ENCODE measurements at regions not wholly inside any gene's neighbourhood (a gene's known extent, or its start where the extent isn't known, plus 50 kb on each side); places are given as distances from the start of the nearest gene placed in this dataset.

DNA sequence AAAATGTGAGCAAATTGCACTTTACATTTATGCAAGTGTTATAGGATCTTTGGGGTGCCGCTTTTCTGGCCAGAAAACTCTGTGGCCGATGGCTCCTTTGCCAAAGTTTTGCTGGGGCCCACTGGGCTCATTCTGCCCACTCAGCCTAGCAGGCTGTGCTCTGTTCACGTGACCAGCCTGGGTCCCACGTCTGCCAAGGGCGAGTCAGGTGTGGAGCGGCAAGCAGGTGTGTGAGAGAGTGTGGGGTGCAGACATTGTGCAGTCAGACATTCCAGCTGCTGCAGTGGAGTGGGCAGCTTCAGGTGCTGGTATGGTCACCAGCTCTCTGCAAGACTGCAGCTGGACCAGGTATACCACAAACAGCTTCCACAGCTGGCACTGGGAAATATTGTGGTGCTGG lies 2305.7 kb downstream of the PCDH9 start:
- no peak for DNase-seq

GRCh38 chr13:64917566-64917965 lies 2312.6 kb downstream of the PCDH9 start:
- Histone ChIP-seq H3K9me3 (peaks cover 0 to 5% (median 0%) of the 10 kb centered on the region in 3 donors), H3K4me1 (no peaks in the 10 kb centered on the region), H3K27ac (no peak overlapping the region), H3K36me3 (no peaks in the 10 kb centered on the region), H3K27me3 (no peaks in the 10 kb centered on the region), H3K4me3 (no peak overlapping the region)
- TF ChIP-seq CTCF (IDR thresholded peaks at IDR 0.05) (no peak), POLR2A (IDR thresholded peaks at IDR 0.05) (no peak)
- intact Hi-C loops (cut with DNase I): no loop called here
- DNase-seq: no peak

More for the DNA sequence above, 2305.7 kb downstream of the PCDH9 start:
- Histone ChIP-seq H3K4me3 (no peak overlapping the region), H3K27ac (no peak overlapping the region), H3K9me3 (peaks cover 0 to 10% (median 6%) of the 10 kb centered on the region in 3 donors), H3K36me3 (no peaks in the 10 kb centered on the region), H3K4me1 (no peaks in the 10 kb centered on the region), H3K27me3 (no peaks in the 10 kb centered on the region)
- 84 to 92% methylated on average over 2 to 4 of the region's 6 CpGs for WGBS, 2 donors
- TF ChIP-seq CTCF (IDR thresholded peaks at IDR 0.05) (no peak), POLR2A (IDR thresholded peaks at IDR 0.05) (no peak)
- intact Hi-C loops (cut with DNase I): no loop called here

GRCh38 chr13:64912141-64912540 lies 2318.0 kb downstream of the PCDH9 start:
- Histone ChIP-seq H3K4me1 (no peaks in the 10 kb centered on the region), H3K27ac (no peak overlapping the region), H3K4me3 (no peak overlapping the region), H3K27me3 (no peaks in the 10 kb centered on the region), H3K9me3 (peaks cover 0 to 5% (median 0%) of the 10 kb centered on the region in 3 donors), H3K36me3 (no peaks in the 10 kb centered on the region)
- 86 to 95% methylated on average over 1 to 2 of the region's 2 CpGs for WGBS, 2 donors
- DNase-seq: no peak
- TF ChIP-seq POLR2A (IDR thresholded peaks at IDR 0.05): no peak
- TF ChIP-seq CTCF (IDR thresholded peaks at IDR 0.05): no peak
- intact Hi-C loops (cut with DNase I): no loop called here

DNA sequence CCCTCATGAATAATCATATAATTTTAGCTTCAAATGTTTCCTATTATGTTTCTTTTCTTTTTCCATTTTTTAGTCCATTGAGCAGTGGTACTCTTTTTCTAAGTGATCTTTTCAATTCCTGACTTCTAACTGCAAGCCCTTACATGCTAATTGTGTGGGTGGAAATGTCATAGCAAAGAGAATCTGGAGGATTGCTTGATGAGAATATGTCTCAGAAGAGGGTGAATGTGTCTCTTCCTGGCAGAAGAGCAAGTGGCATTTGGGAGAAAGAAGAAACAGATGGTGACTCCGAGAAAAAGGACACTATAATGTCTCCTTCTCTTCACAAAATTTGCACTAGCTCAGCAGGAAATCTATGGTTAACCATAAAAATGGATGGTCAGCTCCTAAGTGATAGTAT lies 2320.0 kb downstream of the PCDH9 start:
- H3K9me3 ChIP-seq: peaks cover 0 to 5% (median 0%) of the 10 kb centered on the region in 3 donors
- H3K27ac ChIP-seq: no peak overlapping the region
- no peak for DNase-seq
- 47 to 50% methylated on average over 1 of the region's 1 CpG for WGBS, 2 donors
- H3K36me3 ChIP-seq: no peaks in the 10 kb centered on the region
- H3K27me3 ChIP-seq: no peaks in the 10 kb centered on the region
- TF ChIP-seq CTCF (IDR thresholded peaks at IDR 0.05): no peak
- no peak for TF ChIP-seq POLR2A (IDR thresholded peaks at IDR 0.05)
- H3K4me3 ChIP-seq: no peak overlapping the region
- intact Hi-C loops (cut with DNase I): no loop called here
- no peaks in the 10 kb centered on the region for H3K4me1 ChIP-seq

GRCh38 chr13:64909184-64909583 lies 2321.0 kb downstream of the PCDH9 start:
- Histone ChIP-seq H3K27ac (no peak overlapping the region), H3K36me3 (no peaks in the 10 kb centered on the region), H3K4me3 (no peak overlapping the region), H3K4me1 (no peaks in the 10 kb centered on the region), H3K9me3 (peaks cover 0 to 5% (median 0%) of the 10 kb centered on the region in 3 donors), H3K27me3 (no peaks in the 10 kb centered on the region)
- TF ChIP-seq POLR2A (IDR thresholded peaks at IDR 0.05) (no peak), CTCF (IDR thresholded peaks at IDR 0.05) (no peak)
- DNase-seq: no peak
- intact Hi-C loops (cut with DNase I): no loop called here
